ENCODE measurements at regions not wholly inside any gene's neighbourhood (a gene's known extent, or its start where the extent isn't known, plus 50 kb on each side); places are given as distances from the start of the nearest gene placed in this dataset.

- TF ChIP-seq BCL11A (tag by site-specific recombination; IDR thresholded peaks at IDR 0.05; ENCODE audit: low read depth) (0 out of 2 replicates have a peak, but pooled peaks have one; percentile 13), PRDM4 (tag by site-specific recombination; IDR thresholded peaks at IDR 0.05) (no peak), GLIS1 (tag by site-specific recombination; IDR thresholded peaks at IDR 0.05) (peak; percentile 38), ZBTB11 (tag by site-specific recombination; conservative IDR thresholded peaks at IDR 0.05; ENCODE audit: low read depth) (peak; percentile 20), ZNF549 (tag by site-specific recombination; IDR thresholded peaks at IDR 0.05) (no peak), KLF9 (tag by site-specific recombination; IDR thresholded peaks at IDR 0.05; ENCODE audit: low read depth) (peak; percentile 98), GFI1B (tag by site-specific recombination; IDR thresholded peaks at IDR 0.05) (peak; percentile 60; the same call in 1 of the 2 replicates), ZNF777 (tag by site-specific recombination; IDR thresholded peaks at IDR 0.05; ENCODE audit: borderline replicate concordance) (no peak), ZNF133 (tag by site-specific recombination; IDR thresholded peaks at IDR 0.05) (0 out of 2 replicates have a peak, but pooled peaks have one; percentile 26), ZBTB26 (tag by site-specific recombination; optimal IDR thresholded peaks at IDR 0.05) (peak; percentile 57)
- TF ChIP-seq, protein P1, sequence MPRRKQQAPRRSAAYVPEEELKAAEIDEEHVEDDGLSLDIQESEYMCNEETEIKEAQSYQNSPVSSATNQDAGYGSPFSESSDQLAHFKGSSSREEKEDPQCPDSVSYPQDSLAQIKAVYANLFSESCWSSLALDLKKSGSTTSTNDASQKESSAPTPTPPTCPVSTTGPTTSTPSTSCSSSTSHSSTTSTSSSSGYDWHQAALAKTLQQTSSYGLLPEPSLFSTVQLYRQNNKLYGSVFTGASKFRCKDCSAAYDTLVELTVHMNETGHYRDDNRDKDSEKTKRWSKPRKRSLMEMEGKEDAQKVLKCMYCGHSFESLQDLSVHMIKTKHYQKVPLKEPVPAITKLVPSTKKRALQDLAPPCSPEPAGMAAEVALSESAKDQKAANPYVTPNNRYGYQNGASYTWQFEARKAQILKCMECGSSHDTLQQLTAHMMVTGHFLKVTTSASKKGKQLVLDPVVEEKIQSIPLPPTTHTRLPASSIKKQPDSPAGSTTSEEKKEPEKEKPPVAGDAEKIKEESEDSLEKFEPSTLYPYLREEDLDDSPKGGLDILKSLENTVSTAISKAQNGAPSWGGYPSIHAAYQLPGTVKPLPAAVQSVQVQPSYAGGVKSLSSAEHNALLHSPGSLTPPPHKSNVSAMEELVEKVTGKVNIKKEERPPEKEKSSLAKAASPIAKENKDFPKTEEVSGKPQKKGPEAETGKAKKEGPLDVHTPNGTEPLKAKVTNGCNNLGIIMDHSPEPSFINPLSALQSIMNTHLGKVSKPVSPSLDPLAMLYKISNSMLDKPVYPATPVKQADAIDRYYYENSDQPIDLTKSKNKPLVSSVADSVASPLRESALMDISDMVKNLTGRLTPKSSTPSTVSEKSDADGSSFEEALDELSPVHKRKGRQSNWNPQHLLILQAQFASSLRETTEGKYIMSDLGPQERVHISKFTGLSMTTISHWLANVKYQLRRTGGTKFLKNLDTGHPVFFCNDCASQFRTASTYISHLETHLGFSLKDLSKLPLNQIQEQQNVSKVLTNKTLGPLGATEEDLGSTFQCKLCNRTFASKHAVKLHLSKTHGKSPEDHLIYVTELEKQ (tag by site-specific recombination; IDR thresholded peaks at IDR 0.05; ENCODE audit: borderline replicate concordance) = no peak
Observed at GRCh38 chr3:24830230-24831152, 335.8 kb upstream of the THRB start (continued).

- Histone ChIP-seq H3K36me3 (ENCODE audit: control insufficient read depth in 2 of 2, insufficient read depth in 1 of 2, low read length in 2 of 2) (no peaks in the 10 kb centered on the region), H3K4me3 (ENCODE audit: low read depth, low read length) (no peak overlapping the region), H3K9me3 (ENCODE audit: control insufficient read depth, insufficient read depth, low read depth, low read length) (no peaks in the 10 kb centered on the region), H3K27ac (ENCODE audit: extremely low read depth, low read depth, low read length) (no peak overlapping the region), H3K4me1 (ENCODE audit: control insufficient read depth, insufficient read depth, low read length) (peaks cover 3% of the 10 kb centered on the region; the same call in 1 of the 2 replicates)
- ChIA-PET CTCF (interaction anchor here (0.6 kb wide), 2 partner anchors 112 to 722 kb away, joined by 3 read pairs; no protein-coding TSS in a partner anchor), POLR2A (no interaction called here)
- TF ChIP-seq ZNF473 (tag by site-specific recombination; IDR thresholded peaks at IDR 0.05) = no peak
- TF ChIP-seq ZNF391 (tag by site-specific recombination; IDR thresholded peaks at IDR 0.05; ENCODE audit: borderline replicate concordance, low read depth) = no peak
- TF ChIP-seq ZNF416 (tag by site-specific recombination; IDR thresholded peaks at IDR 0.05) = no peak
- TF ChIP-seq, protein P2, sequence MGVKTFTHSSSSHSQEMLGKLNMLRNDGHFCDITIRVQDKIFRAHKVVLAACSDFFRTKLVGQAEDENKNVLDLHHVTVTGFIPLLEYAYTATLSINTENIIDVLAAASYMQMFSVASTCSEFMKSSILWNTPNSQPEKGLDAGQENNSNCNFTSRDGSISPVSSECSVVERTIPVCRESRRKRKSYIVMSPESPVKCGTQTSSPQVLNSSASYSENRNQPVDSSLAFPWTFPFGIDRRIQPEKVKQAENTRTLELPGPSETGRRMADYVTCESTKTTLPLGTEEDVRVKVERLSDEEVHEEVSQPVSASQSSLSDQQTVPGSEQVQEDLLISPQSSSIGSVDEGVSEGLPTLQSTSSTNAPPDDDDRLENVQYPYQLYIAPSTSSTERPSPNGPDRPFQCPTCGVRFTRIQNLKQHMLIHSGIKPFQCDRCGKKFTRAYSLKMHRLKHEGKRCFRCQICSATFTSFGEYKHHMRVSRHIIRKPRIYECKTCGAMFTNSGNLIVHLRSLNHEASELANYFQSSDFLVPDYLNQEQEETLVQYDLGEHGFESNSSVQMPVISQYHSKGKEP (tag by site-specific recombination; IDR thresholded peaks at IDR 0.05) = no peak
- TF ChIP-seq, protein P3, sequence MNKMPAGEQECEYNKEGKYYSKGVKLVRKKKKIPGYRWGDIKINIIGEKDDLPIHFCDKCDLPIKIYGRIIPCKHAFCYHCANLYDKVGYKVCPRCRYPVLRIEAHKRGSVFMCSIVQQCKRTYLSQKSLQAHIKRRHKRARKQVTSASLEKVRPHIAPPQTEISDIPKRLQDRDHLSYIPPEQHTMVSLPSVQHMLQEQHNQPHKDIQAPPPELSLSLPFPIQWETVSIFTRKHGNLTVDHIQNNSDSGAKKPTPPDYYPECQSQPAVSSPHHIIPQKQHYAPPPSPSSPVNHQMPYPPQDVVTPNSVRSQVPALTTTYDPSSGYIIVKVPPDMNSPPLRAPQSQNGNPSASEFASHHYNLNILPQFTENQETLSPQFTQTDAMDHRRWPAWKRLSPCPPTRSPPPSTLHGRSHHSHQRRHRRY (tag by site-specific recombination; IDR thresholded peaks at IDR 0.05) = no peak
- TF ChIP-seq ZXDB (tag by site-specific recombination; IDR thresholded peaks at IDR 0.05) = no peak
- no peak for TF ChIP-seq KLF16 (tag by site-specific recombination; IDR thresholded peaks at IDR 0.05)
- TF ChIP-seq ZNF510 (tag by site-specific recombination; IDR thresholded peaks at IDR 0.05; ENCODE audit: insufficient replicate concordance) = no peak
- no peak for TF ChIP-seq ZNF837 (tag by site-specific recombination; IDR thresholded peaks at IDR 0.05)
- TF ChIP-seq ZNF555 (tag by site-specific recombination; conservative IDR thresholded peaks at IDR 0.05) = no peak
Observed at GRCh38 chr3:24831221-24831620, 336.6 kb upstream of the THRB start.

All from HEK293 (cell line).